K562 (cell line): ENCODE measurements at regions not wholly inside any gene's neighbourhood (a gene's known extent, or its start where the extent isn't known, plus 50 kb on each side); places are given as distances from the start of the nearest gene placed in this dataset.

ENCODE experiments used
- E2F5 ChIP-seq: sonication (generic); formaldehyde crosslinking; IDR thresholded peaks from 2 replicates; pipeline ENCODE4 v1.8.0; 2022; ENCODE audit warnings: mild to moderate bottlenecking, missing genetic modification reagents
- MLX ChIP-seq, 2 experiments: fragments of 450-650 bp in 1 of 2; sonication (generic) in 1 of 2; formaldehyde crosslinking; conservative IDR thresholded peaks; 2 replicates each; pipeline versions ENCODE4 v1.4.0 to v1.8.1; 2020 to 2022; ENCODE audit warnings: mild to moderate bottlenecking in 1 of 2, missing genetic modification reagents in 1 of 2
- ZNF232 ChIP-seq: sonication (generic); formaldehyde crosslinking; IDR thresholded peaks from 2 replicates; pipeline ENCODE4 v1.8.0; 2022; ENCODE audit warnings: mild to moderate bottlenecking, missing genetic modification reagents

GRCh38 chr18:44033144-44033701 lies 647.5 kb upstream of the SETBP1 start:
- TF ChIP-seq MLX (CRISPR knock-in tag; conservative IDR thresholded peaks at IDR 0.05) (no peak), ZNF232 (CRISPR knock-in tag) (no peak), E2F5 (no peak)
